GM19397 (cell line): ENCODE measurements at regions not wholly inside any gene's neighbourhood (a gene's known extent, or its start where the extent isn't known, plus 50 kb on each side); places are given as distances from the start of the nearest gene placed in this dataset.
"Not testable (repeated sequence)": the region's sequence is repeated elsewhere in the genome, so short reads cannot be mapped to it uniquely, and the experiment has no call there.

Experiments
- ATAC-seq: cut with Tn5 transposase; IDR thresholded peaks from one replicate; pipeline ENCODE4 v1.9.1; 2021; ENCODE audit warnings: mild to moderate bottlenecking, moderate library complexity; ENCODE audit not compliant: unreplicated experiment

GRCh38 chr16:87201052-87201451, 116.1 kb downstream of the C16orf95 start:
- ATAC-seq, result no peak

DNA sequence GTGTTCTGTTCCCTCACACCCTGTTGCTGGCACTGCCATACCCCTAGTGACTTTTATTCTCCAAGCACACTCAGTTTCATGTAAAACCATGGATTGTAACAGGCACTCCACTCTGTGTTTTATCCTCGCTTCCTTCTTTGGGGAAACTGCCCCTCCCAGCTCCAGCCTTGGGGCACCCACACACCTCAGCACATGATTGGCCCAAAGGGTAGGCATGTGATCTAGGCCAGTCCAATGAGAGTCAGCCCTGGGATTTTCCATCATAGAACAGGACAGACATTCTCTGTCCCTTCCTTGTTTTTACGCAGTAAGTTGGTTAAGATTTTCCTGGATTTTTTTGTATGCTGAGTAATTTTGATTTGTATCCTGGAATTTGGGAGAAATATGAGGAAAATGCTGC, 115.4 kb downstream of the C16orf95 start:
- ATAC-seq, result no peak

DNA sequence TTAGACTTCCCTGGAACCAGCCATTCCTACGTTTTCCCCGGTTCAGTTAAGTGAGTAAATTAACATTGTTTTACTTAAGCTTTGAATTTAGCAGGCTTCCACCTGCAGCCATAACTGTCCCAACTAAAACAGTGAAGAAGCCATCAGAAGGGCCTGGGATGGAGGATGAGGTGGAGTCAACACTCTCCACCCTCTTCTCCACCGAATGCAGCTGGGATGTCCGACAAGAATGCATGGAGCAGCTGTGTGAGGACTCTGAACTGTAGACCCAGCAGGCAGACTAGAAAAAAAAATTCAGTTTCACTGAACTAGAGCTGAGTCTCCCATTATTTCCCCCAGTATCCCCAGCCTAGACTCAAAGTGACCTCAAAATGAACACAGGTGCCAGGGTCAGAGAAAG, 114.8 kb downstream of the C16orf95 start:
- no peak for ATAC-seq

GRCh38 chr16:87203060-87203656, 114.0 kb downstream of the C16orf95 start:
- no peak for ATAC-seq

GRCh38 chr16:87206646-87207451, 110.3 kb downstream of the C16orf95 start:
- no peak for ATAC-seq

DNA sequence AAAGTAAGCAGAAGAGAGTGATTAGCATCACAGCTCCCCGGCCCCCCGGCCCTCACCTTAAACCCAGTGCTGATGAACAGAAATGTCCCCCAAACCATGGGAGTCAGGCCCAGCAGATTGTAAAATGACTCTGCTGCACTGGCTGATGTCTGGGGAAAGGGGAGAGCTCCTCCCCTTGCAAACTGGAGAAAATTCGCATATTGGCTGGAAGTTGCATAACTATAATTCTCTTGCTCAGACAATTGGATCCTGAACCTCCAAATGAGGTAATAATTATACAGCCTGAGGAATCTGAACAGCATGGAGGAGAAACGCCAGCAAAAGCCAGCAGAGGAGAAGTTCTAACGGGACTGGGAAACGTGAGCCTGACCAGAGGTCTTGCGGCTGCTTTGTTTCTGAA, 109.7 kb downstream of the C16orf95 start:
- no peak for ATAC-seq

GRCh38 chr16:87207965-87208364, 109.2 kb downstream of the C16orf95 start:
- no peak for ATAC-seq

GRCh38 chr16:87208968-87209367, 108.2 kb downstream of the C16orf95 start:
- not testable (repeated sequence) for ATAC-seq

- no peak for ATAC-seq
These were observed 107.2 kb downstream of the C16orf95 start for GRCh38 chr16:87209808-87210512.

- ATAC-seq, result no peak
These were observed 106.3 kb downstream of the C16orf95 start for GRCh38 chr16:87210894-87211293.

DNA sequence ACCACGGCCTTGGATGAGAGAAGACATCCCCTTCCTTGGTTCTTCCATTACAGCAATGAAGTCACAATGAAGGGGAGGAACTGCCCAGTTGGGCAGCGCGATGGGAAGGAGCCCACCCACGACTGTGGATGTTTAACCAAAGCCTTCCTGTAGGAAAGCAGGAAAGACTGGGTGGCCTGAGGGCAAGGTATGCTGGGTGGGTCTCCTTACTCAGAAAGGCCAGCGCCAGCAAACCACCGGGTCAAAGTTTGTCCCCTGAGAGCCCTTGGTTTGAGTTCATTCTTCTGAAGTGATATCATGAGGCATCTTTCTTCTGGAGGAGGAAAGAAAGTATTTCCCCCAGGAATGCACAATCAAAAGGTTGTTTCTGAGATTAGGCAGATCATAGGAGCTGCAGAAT, 105.2 kb downstream of the C16orf95 start:
- no peak for ATAC-seq

- ATAC-seq, result no peak
These were observed 103.7 kb downstream of the C16orf95 start for GRCh38 chr16:87213536-87213935.

- ATAC-seq, result no peak
These were observed 100.9 kb downstream of the C16orf95 start for GRCh38 chr16:87216148-87216840.

DNA sequence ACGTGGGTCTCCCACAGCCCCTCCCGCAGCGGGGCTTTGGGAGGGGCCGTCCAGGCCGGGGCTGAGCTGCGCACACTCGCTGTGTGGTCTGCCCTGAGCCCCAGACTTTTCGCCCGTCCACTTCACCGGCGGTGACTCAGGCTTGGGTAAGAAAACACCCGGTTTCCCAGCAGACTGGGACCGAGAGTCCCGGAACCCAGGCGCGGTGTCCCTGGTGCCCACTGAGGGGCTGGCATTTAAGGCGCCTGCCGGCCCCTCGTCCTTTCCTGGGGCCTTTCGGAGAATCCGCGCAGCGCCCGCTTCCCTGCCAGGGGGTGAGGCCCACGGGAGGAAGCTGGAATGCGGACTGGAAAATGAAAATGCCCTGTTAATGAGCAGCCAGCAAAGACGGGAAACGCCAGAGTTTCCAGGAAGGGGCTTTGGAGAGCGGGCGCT, 100.3 kb downstream of the C16orf95 start:
- ATAC-seq, result no peak

- not testable (repeated sequence) for ATAC-seq
These were observed 99.4 kb downstream of the C16orf95 start for GRCh38 chr16:87217802-87218201.

- no peak for ATAC-seq
These were observed 98.7 kb downstream of the C16orf95 start for GRCh38 chr16:87218281-87219055.

GRCh38 chr16:87219287-87219909, 97.8 kb downstream of the C16orf95 start:
- ATAC-seq, result no peak

DNA sequence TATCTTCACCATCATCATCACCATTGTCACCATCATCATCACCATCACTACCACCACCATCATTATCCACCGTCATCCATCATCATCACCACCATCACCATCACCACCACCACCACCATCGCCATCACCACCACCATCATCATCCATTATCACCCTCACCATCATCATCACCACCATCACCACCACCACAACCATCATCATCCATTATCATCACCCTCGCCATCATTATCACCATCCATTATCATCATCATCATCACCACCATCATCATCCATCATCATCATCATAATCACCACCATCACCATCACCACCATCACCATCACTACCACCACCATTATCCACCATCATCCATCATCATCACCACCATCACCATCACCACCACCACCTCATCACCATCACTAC, 95.6 kb downstream of the C16orf95 start:
- no peak for ATAC-seq

- ATAC-seq, result no peak
These were observed 94.9 kb downstream of the C16orf95 start for GRCh38 chr16:87222335-87222734.

- ATAC-seq, result no peak
These were observed 93.4 kb downstream of the C16orf95 start for GRCh38 chr16:87223656-87224248.
